DND-41 (cell line): ENCODE measurements at regions not wholly inside any gene's neighbourhood (a gene's known extent, or its start where the extent isn't known, plus 50 kb on each side); places are given as distances from the start of the nearest gene placed in this dataset.

ENCODE experiments used
- ATAC-seq: fragments of 200-7000 bp; cut with Tn5 transposase; 3 replicates; pipeline ENCODE4 v1.9.1; 2021; ENCODE audit warnings: low read depth; ENCODE audit not compliant: insufficient read depth
- DNase-seq: peaks from one replicate; pipeline ENCODE4 v3.0.0-alpha.2; 2020
- H2AFZ ChIP-seq: 2 replicates; pipeline ENCODE4 v1.6.0; 2012; ENCODE audit warnings: low read depth, low read length
- H3K27ac ChIP-seq: 2 replicates; pipeline ENCODE4 v1.5.1; 2012; ENCODE audit warnings: low read length, inconsistent platforms
- H3K27me3 ChIP-seq: fragments of 200-600 bp; sonication (generic); 2 replicates; pipeline ENCODE4 v1.6.0; 2012; ENCODE audit warnings: low read length, mild to moderate bottlenecking, inconsistent platforms; ENCODE audit not compliant: insufficient read depth, poor library complexity
- H3K36me3 ChIP-seq: 2 replicates; pipeline ENCODE4 v1.5.1; 2012; ENCODE audit warnings: low read length, inconsistent platforms; ENCODE audit not compliant: insufficient read depth
- H3K4me1 ChIP-seq: 2 replicates; pipeline ENCODE4 v1.5.1; 2012; ENCODE audit warnings: mild to moderate bottlenecking, low read length; ENCODE audit not compliant: insufficient read depth
- H3K4me2 ChIP-seq: 2 replicates; pipeline ENCODE4 v1.6.0; 2012; ENCODE audit warnings: mild to moderate bottlenecking, moderate library complexity, low read length, inconsistent platforms; ENCODE audit not compliant: insufficient read depth
- H3K4me3 ChIP-seq, 2 experiments: fragments of 200-600 bp in 1 of 2; shearing (Covaris generic) in 1 of 2; 2 replicates each; pipeline ENCODE4 v1.5.1; 2012 to 2016; ENCODE audit warnings: inconsistent platforms in 2 of 2, low read length in 2 of 2, mild to moderate bottlenecking in 2 of 2, low read depth in 1 of 2, moderate library complexity in 1 of 2
- H3K79me2 ChIP-seq: 2 replicates; pipeline ENCODE4 v1.6.0; 2012; ENCODE audit warnings: low read length, inconsistent platforms; ENCODE audit not compliant: insufficient read depth
- H3K9ac ChIP-seq: 2 replicates; pipeline ENCODE4 v1.6.0; 2012; ENCODE audit warnings: low read depth, mild to moderate bottlenecking, inconsistent platforms, low read length, moderate library complexity
- H3K9me3 ChIP-seq: 2 replicates; pipeline ENCODE4 v1.5.1; 2012; ENCODE audit warnings: low read length, moderate library complexity, mild to moderate bottlenecking, inconsistent platforms; ENCODE audit not compliant: insufficient read depth, severe bottlenecking
- H4K20me1 ChIP-seq: 2 replicates; pipeline ENCODE4 v1.6.0; 2012; ENCODE audit warnings: low read length; ENCODE audit not compliant: insufficient read depth
- EZH2 ChIP-seq: IDR thresholded peaks from 3 replicates; pipeline ENCODE4 v1.6.1; 2012; ENCODE audit warnings: borderline replicate concordance, low read depth, mild to moderate bottlenecking, moderate library complexity, low read length, inconsistent platforms; ENCODE audit not compliant: severe bottlenecking
- TF ChIP-seq, protein P1 (sequence below): IDR thresholded peaks from 2 replicates; pipeline ENCODE4 v1.5.1; 2012; ENCODE audit warnings: borderline replicate concordance, low read length, moderate library complexity, mild to moderate bottlenecking; ENCODE audit not compliant: poor library complexity, severe bottlenecking; ENCODE audit errors: extremely low read depth

DNA sequence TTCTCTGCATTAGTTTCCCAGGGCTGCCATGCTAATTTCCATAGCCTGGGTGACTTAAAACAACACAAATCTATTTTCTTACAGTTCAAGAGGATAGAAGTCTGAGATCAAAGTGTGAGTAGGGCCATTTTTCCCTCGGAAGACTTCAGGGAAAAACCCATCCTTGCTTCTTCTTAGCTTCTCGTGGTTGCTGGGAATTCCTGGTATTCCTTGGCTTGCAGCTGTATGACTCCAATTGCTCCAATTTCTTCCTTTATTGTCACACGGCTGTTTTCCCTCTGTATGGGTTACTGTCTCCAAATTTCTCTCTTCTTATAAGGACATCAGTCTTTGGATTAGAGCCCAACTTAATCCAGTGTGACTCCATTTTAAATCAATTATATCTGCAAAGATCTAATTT, 128.4 kb upstream of the JAG1 start:
- Histone ChIP-seq H3K9me3 (no peaks in the 10 kb centered on the region), H3K27ac (no peak overlapping the region), H3K4me2 (no peak overlapping the region), H3K4me3 (no peak overlapping the region), H3K4me1 (no peaks in the 10 kb centered on the region), H3K27me3 (no peaks in the 10 kb centered on the region), H2AFZ (no peak overlapping the region), H3K36me3 (no peaks in the 10 kb centered on the region), H3K9ac (no peak overlapping the region), H3K79me2 (no peaks in the 10 kb centered on the region), H4K20me1 (no peaks in the 10 kb centered on the region)
- DNase-seq (no peak), ATAC-seq (no peak)
- TF ChIP-seq, protein P1, sequence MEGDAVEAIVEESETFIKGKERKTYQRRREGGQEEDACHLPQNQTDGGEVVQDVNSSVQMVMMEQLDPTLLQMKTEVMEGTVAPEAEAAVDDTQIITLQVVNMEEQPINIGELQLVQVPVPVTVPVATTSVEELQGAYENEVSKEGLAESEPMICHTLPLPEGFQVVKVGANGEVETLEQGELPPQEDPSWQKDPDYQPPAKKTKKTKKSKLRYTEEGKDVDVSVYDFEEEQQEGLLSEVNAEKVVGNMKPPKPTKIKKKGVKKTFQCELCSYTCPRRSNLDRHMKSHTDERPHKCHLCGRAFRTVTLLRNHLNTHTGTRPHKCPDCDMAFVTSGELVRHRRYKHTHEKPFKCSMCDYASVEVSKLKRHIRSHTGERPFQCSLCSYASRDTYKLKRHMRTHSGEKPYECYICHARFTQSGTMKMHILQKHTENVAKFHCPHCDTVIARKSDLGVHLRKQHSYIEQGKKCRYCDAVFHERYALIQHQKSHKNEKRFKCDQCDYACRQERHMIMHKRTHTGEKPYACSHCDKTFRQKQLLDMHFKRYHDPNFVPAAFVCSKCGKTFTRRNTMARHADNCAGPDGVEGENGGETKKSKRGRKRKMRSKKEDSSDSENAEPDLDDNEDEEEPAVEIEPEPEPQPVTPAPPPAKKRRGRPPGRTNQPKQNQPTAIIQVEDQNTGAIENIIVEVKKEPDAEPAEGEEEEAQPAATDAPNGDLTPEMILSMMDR, result no peak
- TF ChIP-seq EZH2, result no peak

DNA sequence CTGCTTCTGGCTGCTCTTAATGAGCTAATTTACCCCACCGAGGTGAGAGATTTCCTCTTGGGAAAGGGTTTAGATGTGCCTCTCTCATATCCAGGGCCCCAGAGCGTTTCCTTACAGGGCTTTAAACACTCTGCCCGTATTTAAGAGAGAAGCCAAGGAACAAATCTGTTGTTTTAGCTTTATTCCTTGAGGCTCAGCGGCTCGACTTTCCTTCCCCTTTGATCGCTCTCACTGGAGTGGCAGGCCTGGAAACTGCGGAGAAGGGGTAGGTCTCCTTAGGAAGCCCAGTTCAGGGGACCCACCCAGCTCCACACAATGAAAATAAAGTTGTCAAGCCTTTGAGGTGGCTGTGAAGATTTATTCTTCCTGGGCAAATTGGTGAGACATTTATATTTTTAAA, 132.0 kb upstream of the JAG1 start:
- H3K36me3 ChIP-seq, result no peaks in the 10 kb centered on the region
- no peak overlapping the region for H2AFZ ChIP-seq
- no peaks in the 10 kb centered on the region for H3K79me2 ChIP-seq
- H3K27ac ChIP-seq, result no peak overlapping the region
- no peaks in the 10 kb centered on the region for H4K20me1 ChIP-seq
- no peak overlapping the region for H3K4me3 ChIP-seq
- no peak for DNase-seq
- no peak for TF ChIP-seq EZH2
- TF ChIP-seq, protein P1, result no peak
- H3K9me3 ChIP-seq, result no peaks in the 10 kb centered on the region
- no peaks in the 10 kb centered on the region for H3K4me1 ChIP-seq
- no peaks in the 10 kb centered on the region for H3K27me3 ChIP-seq
- ATAC-seq, result no peak
- no peak overlapping the region for H3K9ac ChIP-seq
- no peak overlapping the region for H3K4me2 ChIP-seq

DNA sequence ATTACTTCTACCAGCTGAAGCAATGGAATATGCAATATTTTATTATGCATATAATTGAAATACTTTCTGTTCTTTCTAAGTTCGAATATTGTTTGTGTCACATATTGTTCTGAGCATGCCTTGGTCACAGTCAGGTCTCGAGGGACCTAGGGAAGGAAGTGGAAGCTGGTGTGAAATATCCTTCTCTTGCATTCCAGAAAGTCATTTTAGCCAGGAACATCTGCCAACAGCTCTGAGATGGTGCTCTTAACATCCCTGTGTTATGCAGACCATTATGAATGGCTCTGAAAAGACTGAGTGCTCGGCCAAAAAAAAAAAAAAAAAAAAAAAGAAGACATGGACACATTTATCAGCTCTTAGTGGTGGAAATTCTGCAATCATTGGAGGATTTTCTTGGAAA, 132.7 kb upstream of the JAG1 start:
- Histone ChIP-seq H3K27me3 (no peaks in the 10 kb centered on the region), H4K20me1 (no peaks in the 10 kb centered on the region), H3K79me2 (no peaks in the 10 kb centered on the region), H3K9ac (no peak overlapping the region), H3K4me1 (no peaks in the 10 kb centered on the region), H3K36me3 (no peaks in the 10 kb centered on the region), H2AFZ (no peak overlapping the region), H3K27ac (no peak overlapping the region), H3K9me3 (no peaks in the 10 kb centered on the region), H3K4me2 (no peak overlapping the region), H3K4me3 (no peak overlapping the region)
- DNase-seq (no peak), ATAC-seq (no peak)
- TF ChIP-seq EZH2, result no peak
- TF ChIP-seq, protein P1, result no peak

DNA sequence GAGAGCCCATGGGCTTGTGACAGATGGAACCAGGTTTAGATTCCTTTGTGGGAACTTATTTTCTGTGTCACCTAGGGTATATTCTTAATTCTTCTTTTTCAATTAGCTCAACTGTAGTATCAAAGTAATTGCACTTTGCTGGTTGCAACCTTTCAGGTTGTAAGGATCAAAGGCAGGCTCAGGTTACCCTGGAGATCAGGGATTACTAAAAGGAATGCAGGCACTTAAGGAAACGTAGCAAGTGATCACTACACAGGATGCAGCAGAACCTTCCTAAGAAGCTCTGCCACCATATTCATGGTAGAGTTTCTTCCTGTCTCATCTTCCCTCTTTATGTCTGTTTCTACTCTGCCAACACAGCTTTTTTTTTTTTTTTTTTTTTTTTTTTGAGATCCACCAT, 133.2 kb upstream of the JAG1 start:
- H4K20me1 ChIP-seq, result no peaks in the 10 kb centered on the region
- no peak overlapping the region for H3K9ac ChIP-seq
- H3K9me3 ChIP-seq, result no peaks in the 10 kb centered on the region
- H3K79me2 ChIP-seq, result no peaks in the 10 kb centered on the region
- no peaks in the 10 kb centered on the region for H3K27me3 ChIP-seq
- DNase-seq, result no peak
- no peak for ATAC-seq
- H2AFZ ChIP-seq, result no peak overlapping the region
- H3K4me3 ChIP-seq, result no peak overlapping the region
- H3K4me2 ChIP-seq, result no peak overlapping the region
- no peaks in the 10 kb centered on the region for H3K4me1 ChIP-seq
- TF ChIP-seq, protein P1, result no peak
- no peak for TF ChIP-seq EZH2
- no peaks in the 10 kb centered on the region for H3K36me3 ChIP-seq
- no peak overlapping the region for H3K27ac ChIP-seq
